ENCODE measurements at regions not wholly inside any gene's neighbourhood (a gene's known extent, or its start where the extent isn't known, plus 50 kb on each side); places are given as distances from the start of the nearest gene placed in this dataset.

GRCh38 chr6:14681699-14682487 lies 564.0 kb upstream of the JARID2 start:
- TF ChIP-seq CTCF (IDR thresholded peaks at IDR 0.05) (no peak), POLR2A (IDR thresholded peaks at IDR 0.05) (no peak)

All from body of pancreas (tissue), 4 donors.